ENCODE measurements at regions not wholly inside any gene's neighbourhood (a gene's known extent, or its start where the extent isn't known, plus 50 kb on each side); places are given as distances from the start of the nearest gene placed in this dataset.

GRCh38 chr5:166862581-166862980 lies 1428.9 kb upstream of the WWC1 start:
- TF ChIP-seq CTCF (IDR thresholded peaks at IDR 0.05; ENCODE audit: low read depth, low read length, missing input control) = no peak
- TF ChIP-seq, protein P1, sequence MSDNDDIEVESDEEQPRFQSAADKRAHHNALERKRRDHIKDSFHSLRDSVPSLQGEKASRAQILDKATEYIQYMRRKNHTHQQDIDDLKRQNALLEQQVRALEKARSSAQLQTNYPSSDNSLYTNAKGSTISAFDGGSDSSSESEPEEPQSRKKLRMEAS (IDR thresholded peaks at IDR 0.05) = no peak
- no peak for TF ChIP-seq RAD21 (IDR thresholded peaks at IDR 0.05)
- no peak for TF ChIP-seq YY1 (IDR thresholded peaks at IDR 0.05)
- no peak for TF ChIP-seq GABPA (IDR thresholded peaks at IDR 0.05 in 1 of 2, conservative IDR thresholded peaks at IDR 0.05 in 1 of 2)
- TF ChIP-seq JUND (IDR thresholded peaks at IDR 0.05) = no peak
- no peak for TF ChIP-seq EGR1 (IDR thresholded peaks at IDR 0.05; ENCODE audit: low read depth in 2 of 2)
- no peak for TF ChIP-seq FOXA1 (IDR thresholded peaks at IDR 0.05)
- TF ChIP-seq REST (IDR thresholded peaks at IDR 0.05) = no peak
- TF ChIP-seq ATF3 (IDR thresholded peaks at IDR 0.05) = no peak
- TF ChIP-seq, protein P2, sequence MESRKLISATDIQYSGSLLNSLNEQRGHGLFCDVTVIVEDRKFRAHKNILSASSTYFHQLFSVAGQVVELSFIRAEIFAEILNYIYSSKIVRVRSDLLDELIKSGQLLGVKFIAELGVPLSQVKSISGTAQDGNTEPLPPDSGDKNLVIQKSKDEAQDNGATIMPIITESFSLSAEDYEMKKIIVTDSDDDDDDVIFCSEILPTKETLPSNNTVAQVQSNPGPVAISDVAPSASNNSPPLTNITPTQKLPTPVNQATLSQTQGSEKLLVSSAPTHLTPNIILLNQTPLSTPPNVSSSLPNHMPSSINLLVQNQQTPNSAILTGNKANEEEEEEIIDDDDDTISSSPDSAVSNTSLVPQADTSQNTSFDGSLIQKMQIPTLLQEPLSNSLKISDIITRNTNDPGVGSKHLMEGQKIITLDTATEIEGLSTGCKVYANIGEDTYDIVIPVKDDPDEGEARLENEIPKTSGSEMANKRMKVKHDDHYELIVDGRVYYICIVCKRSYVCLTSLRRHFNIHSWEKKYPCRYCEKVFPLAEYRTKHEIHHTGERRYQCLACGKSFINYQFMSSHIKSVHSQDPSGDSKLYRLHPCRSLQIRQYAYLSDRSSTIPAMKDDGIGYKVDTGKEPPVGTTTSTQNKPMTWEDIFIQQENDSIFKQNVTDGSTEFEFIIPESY (IDR thresholded peaks at IDR 0.05) = no peak
- TF ChIP-seq RXRA (IDR thresholded peaks at IDR 0.05) = no peak
- no peak for TF ChIP-seq SP1 (IDR thresholded peaks at IDR 0.05)
- no peak for TF ChIP-seq TAF1 (conservative IDR thresholded peaks at IDR 0.05)

All from liver (tissue), 3 donors.